ENCODE measurements at regions not wholly inside any gene's neighbourhood (a gene's known extent, or its start where the extent isn't known, plus 50 kb on each side); places are given as distances from the start of the nearest gene placed in this dataset.
"Not testable (repeated sequence)": the region's sequence is repeated elsewhere in the genome, so short reads cannot be mapped to it uniquely, and the experiment has no call there.

- DNase-seq (ENCODE audit: low spot score) = no peak
Observed at GRCh38 chr4:110848787-110849186, 225.9 kb upstream of the PITX2 start.

- DNase-seq (ENCODE audit: low spot score) = no peak
Observed at GRCh38 chr4:110849461-110849860, 226.6 kb upstream of the PITX2 start.

- DNase-seq (ENCODE audit: low spot score) = peak; percentile 12
Observed at GRCh38 chr4:110850461-110851442, 227.9 kb upstream of the PITX2 start.

GRCh38 chr4:110851989-110852388 is 229.1 kb upstream of the PITX2 start:
- DNase-seq (ENCODE audit: low spot score) = no peak

- DNase-seq (ENCODE audit: low spot score) = no peak
Observed at GRCh38 chr4:110852793-110853192, 229.9 kb upstream of the PITX2 start.

GRCh38 chr4:110853242-110853641 is 230.4 kb upstream of the PITX2 start:
- no peak for DNase-seq (ENCODE audit: low spot score)

DNA sequence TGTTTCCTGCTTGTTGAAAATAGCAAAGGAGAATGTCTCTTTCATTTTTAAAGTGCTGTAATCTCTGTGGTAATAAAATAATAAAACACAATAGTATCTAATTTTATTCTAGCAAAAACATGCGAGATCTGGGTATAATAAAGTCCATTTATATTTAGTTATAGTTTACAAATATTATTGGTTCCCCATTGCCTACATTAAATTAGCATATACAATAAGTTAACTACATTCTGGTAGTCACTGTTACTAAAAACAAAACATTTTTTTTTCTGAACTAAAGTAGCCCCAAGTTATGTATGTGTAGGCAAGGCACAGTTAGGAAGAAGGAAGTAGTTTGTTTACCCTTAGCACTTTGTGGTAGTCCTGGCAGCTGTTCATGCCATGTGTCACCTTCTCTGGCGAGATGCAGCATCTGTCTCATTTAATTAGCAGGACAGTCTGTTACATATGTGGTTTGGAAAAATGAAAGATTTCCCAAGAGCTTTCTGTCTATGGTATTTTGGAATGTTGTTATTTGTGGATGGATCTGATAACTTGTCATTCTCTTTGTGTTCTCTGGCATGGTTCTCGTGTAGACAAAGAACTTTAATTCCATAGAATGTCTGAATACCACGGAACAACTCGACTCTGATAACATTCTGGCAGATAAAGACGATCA is 231.3 kb upstream of the PITX2 start:
- DNase-seq (ENCODE audit: low spot score) = no peak

DNA sequence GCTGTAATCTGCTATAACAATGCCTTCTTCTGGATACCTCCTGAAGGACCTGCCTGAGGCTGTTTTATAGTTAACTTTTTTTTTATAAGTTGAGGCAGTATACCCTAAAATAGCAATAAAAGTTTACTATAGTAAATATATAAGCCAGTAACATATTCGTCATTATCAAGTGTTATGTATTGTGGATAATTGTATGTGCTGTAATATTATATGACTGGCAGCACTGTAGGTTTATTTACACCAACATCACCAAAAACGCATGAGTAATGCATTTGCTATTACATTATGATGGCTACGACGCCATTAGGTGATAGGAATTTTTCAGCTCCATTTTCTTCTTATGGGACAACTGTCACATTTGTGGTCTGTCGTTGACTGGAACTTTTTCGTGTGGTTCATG is 237.2 kb upstream of the PITX2 start:
- no peak for DNase-seq (ENCODE audit: low spot score)

- DNase-seq (ENCODE audit: low spot score) = no peak
Observed at GRCh38 chr4:110860901-110861300, 238.0 kb upstream of the PITX2 start.

GRCh38 chr4:110865611-110866259 is 242.9 kb upstream of the PITX2 start:
- no peak for DNase-seq (ENCODE audit: low spot score)

DNA sequence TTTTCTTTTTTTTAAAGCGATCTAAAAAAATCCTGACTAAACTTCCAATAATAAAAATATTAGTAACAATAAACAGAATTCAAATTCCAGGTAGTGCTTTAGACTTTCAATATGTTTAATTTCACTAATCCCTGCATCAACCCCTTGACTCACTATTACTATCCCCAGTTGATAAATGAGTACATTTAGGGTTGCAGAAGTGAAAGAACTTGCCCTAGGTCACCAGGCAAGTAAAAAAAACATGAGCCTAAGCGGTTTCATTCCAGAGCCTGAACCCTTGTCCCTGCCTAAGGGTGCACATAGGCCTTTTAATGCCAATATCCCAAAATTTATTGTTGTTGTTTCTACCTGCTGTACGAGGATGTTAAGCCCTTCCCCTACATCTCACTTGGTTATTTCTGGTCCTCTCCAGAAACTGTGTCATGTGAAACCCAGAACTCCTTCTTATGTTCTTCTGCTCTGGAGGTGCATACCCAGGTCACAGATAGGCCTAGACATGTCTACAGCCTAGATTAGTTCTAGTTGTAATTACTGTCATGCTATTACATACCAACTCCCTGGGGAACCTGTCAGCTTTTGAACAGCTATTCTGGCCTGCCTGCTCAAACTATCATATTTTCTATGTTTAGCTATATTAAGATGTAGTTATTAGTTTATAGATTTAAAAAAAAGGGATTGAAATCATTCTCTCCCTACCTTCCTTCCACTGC is 244.5 kb upstream of the PITX2 start:
- no peak for DNase-seq (ENCODE audit: low spot score)

- no peak for DNase-seq (ENCODE audit: low spot score)
Observed at GRCh38 chr4:110867981-110868720, 245.3 kb upstream of the PITX2 start.

- DNase-seq (ENCODE audit: low spot score) = no peak
Observed at GRCh38 chr4:110869114-110869513, 246.2 kb upstream of the PITX2 start.

- peak; percentile 11 for DNase-seq (ENCODE audit: low spot score)
Observed at GRCh38 chr4:110869862-110870572, 247.1 kb upstream of the PITX2 start.

GRCh38 chr4:110876214-110876613 is 253.3 kb upstream of the PITX2 start:
- DNase-seq (ENCODE audit: low spot score) = not testable (repeated sequence)

- DNase-seq (ENCODE audit: low spot score) = no peak
Observed at GRCh38 chr4:110876866-110877265, 254.0 kb upstream of the PITX2 start.

- no peak for DNase-seq (ENCODE audit: low spot score)
Observed at GRCh38 chr4:110877778-110878370, 255.0 kb upstream of the PITX2 start.

DNA sequence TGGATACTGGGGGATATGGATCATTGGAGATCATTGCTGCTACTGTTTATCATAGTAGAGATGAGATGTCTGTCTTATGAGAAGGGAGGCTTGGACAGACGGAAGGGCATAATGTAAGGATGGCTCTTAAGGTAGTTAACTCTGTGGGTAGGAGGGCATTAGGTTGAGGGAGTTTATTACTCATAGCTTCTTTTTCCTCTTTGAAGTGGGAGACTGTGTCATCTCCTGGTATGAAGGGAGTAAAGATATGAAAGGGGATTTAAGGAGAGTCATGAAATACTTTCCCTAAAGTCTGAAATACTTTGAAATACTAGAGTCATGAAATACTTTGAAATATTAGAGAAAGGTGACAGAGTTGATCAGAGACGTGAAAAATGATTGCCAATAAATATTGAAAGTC is 255.5 kb upstream of the PITX2 start:
- DNase-seq (ENCODE audit: low spot score) = no peak

DNA sequence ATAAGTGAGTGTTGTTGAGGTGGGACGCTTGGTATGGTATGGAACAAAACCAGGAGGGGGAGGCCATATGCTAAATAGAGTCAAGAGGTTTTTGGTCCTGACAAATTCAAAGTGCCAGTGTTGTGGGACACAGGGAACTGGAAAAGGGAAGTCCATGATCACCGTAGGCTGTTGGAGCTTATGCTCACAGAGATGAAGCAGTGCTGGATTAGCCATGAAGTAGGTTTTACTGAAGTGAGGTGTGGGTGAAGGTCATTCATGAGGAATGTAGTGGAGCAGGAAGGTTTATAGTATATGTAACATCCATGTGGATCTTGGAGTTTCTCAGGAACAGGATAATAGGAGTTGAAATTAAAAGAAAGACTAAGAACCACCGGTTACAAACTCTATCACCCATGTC is 256.1 kb upstream of the PITX2 start:
- DNase-seq (ENCODE audit: low spot score) = no peak

GRCh38 chr4:110886270-110886669 is 263.4 kb upstream of the PITX2 start:
- no peak for DNase-seq (ENCODE audit: low spot score)
